ENCODE measurements at regions not wholly inside any gene's neighbourhood (a gene's known extent, or its start where the extent isn't known, plus 50 kb on each side); places are given as distances from the start of the nearest gene placed in this dataset.

- CTCF ChIA-PET: no interaction called here
- DNase-seq (ENCODE audit: extremely low spot score): no peak
- TF ChIP-seq FOXM1 (IDR thresholded peaks at IDR 0.05; ENCODE audit: borderline replicate concordance) (no peak), PKNOX1 (IDR thresholded peaks at IDR 0.05) (no peak), FOXK2 (IDR thresholded peaks at IDR 0.05) (no peak), HDGF (IDR thresholded peaks at IDR 0.05; ENCODE audit: borderline replicate concordance) (no peak), BHLHE40 (IDR thresholded peaks at IDR 0.05; ENCODE audit: borderline replicate concordance) (no peak), CTBP1 (IDR thresholded peaks at IDR 0.05; ENCODE audit: borderline replicate concordance) (no peak), ELF4 (IDR thresholded peaks at IDR 0.05) (no peak), FOXA1 (IDR thresholded peaks at IDR 0.05) (no peak), SP1 (IDR thresholded peaks at IDR 0.05) (no peak), ARNT (IDR thresholded peaks at IDR 0.05) (no peak), ZNF384 (IDR thresholded peaks at IDR 0.05) (no peak), TARDBP (IDR thresholded peaks at IDR 0.05) (no peak), LEF1 (IDR thresholded peaks at IDR 0.05; ENCODE audit: borderline replicate concordance) (no peak), L3MBTL2 (conservative IDR thresholded peaks at IDR 0.05) (no peak), NFRKB (IDR thresholded peaks at IDR 0.05) (no peak), SUZ12 (IDR thresholded peaks at IDR 0.05) (no peak)
- POLR2A ChIA-PET: no interaction called here
Measured at GRCh38 chr1:87263785-87264184, 64.9 kb upstream of the LMO4 start.

GRCh38 chr1:87264976-87265375, 63.7 kb upstream of the LMO4 start:
- no peak for TF ChIP-seq ZNF384 (IDR thresholded peaks at IDR 0.05)
- DNase-seq (ENCODE audit: extremely low spot score): no peak
- POLR2A ChIA-PET: no interaction called here
- CTCF ChIA-PET: no interaction called here

GRCh38 chr1:87265786-87266185, 62.9 kb upstream of the LMO4 start:
- TF ChIP-seq FOXK2 (IDR thresholded peaks at IDR 0.05) (no peak), ARNT (IDR thresholded peaks at IDR 0.05) (no peak), SP1 (IDR thresholded peaks at IDR 0.05) (no peak), TARDBP (IDR thresholded peaks at IDR 0.05) (no peak), PKNOX1 (IDR thresholded peaks at IDR 0.05) (no peak), CTBP1 (IDR thresholded peaks at IDR 0.05; ENCODE audit: borderline replicate concordance) (no peak), BHLHE40 (IDR thresholded peaks at IDR 0.05; ENCODE audit: borderline replicate concordance) (no peak), SUZ12 (IDR thresholded peaks at IDR 0.05) (no peak), FOXM1 (IDR thresholded peaks at IDR 0.05; ENCODE audit: borderline replicate concordance) (no peak), HDGF (IDR thresholded peaks at IDR 0.05; ENCODE audit: borderline replicate concordance) (no peak), LEF1 (IDR thresholded peaks at IDR 0.05; ENCODE audit: borderline replicate concordance) (no peak)
- ChIA-PET POLR2A (no interaction called here), CTCF (no interaction called here)
- DNase-seq (ENCODE audit: extremely low spot score): no peak

GRCh38 chr1:87268111-87268510, 60.6 kb upstream of the LMO4 start:
- TF ChIP-seq L3MBTL2 (conservative IDR thresholded peaks at IDR 0.05): no peak
- no peak for TF ChIP-seq ARNT (IDR thresholded peaks at IDR 0.05)
- no peak for TF ChIP-seq CTBP1 (IDR thresholded peaks at IDR 0.05; ENCODE audit: borderline replicate concordance)
- TF ChIP-seq BHLHE40 (IDR thresholded peaks at IDR 0.05; ENCODE audit: borderline replicate concordance): no peak
- ChIA-PET POLR2A (no interaction called here), CTCF (no interaction called here)
- DNase-seq (ENCODE audit: extremely low spot score): no peak

GRCh38 chr1:87269921-87270320, 58.8 kb upstream of the LMO4 start:
- DNase-seq (ENCODE audit: extremely low spot score): no peak
- ChIA-PET CTCF (no interaction called here), POLR2A (no interaction called here)
- TF ChIP-seq SP1 (IDR thresholded peaks at IDR 0.05) (no peak), SUZ12 (IDR thresholded peaks at IDR 0.05) (no peak), FOXM1 (IDR thresholded peaks at IDR 0.05; ENCODE audit: borderline replicate concordance) (no peak), NFRKB (IDR thresholded peaks at IDR 0.05) (no peak), CTBP1 (IDR thresholded peaks at IDR 0.05; ENCODE audit: borderline replicate concordance) (no peak), PKNOX1 (IDR thresholded peaks at IDR 0.05) (peak; percentile 62)

GRCh38 chr1:87273291-87273690, 55.4 kb upstream of the LMO4 start:
- TF ChIP-seq ARNT (IDR thresholded peaks at IDR 0.05) (no peak), CTBP1 (IDR thresholded peaks at IDR 0.05; ENCODE audit: borderline replicate concordance) (no peak), FOXK2 (IDR thresholded peaks at IDR 0.05) (no peak), ELF4 (IDR thresholded peaks at IDR 0.05) (no peak), NFRKB (IDR thresholded peaks at IDR 0.05) (no peak)
- CTCF ChIA-PET: interaction anchor here (0.7 kb wide), 1 partner anchor 982 kb away, joined by 3 read pairs; no protein-coding TSS in a partner anchor
- POLR2A ChIA-PET: no interaction called here
- no peak for DNase-seq (ENCODE audit: extremely low spot score)

GRCh38 chr1:87274851-87275250, 53.8 kb upstream of the LMO4 start:
- CTCF ChIA-PET: no interaction called here
- TF ChIP-seq PKNOX1 (IDR thresholded peaks at IDR 0.05) (no peak), ELF4 (IDR thresholded peaks at IDR 0.05) (no peak), FOXA1 (IDR thresholded peaks at IDR 0.05) (no peak), ZNF384 (IDR thresholded peaks at IDR 0.05) (no peak), LEF1 (IDR thresholded peaks at IDR 0.05; ENCODE audit: borderline replicate concordance) (no peak), ARNT (IDR thresholded peaks at IDR 0.05) (no peak), FOXM1 (IDR thresholded peaks at IDR 0.05; ENCODE audit: borderline replicate concordance) (no peak), SP1 (IDR thresholded peaks at IDR 0.05) (no peak), BHLHE40 (IDR thresholded peaks at IDR 0.05; ENCODE audit: borderline replicate concordance) (no peak), SUZ12 (IDR thresholded peaks at IDR 0.05) (no peak), L3MBTL2 (conservative IDR thresholded peaks at IDR 0.05) (no peak), CTBP1 (IDR thresholded peaks at IDR 0.05; ENCODE audit: borderline replicate concordance) (no peak), TARDBP (IDR thresholded peaks at IDR 0.05) (no peak), FOXK2 (IDR thresholded peaks at IDR 0.05) (no peak), NFRKB (IDR thresholded peaks at IDR 0.05) (no peak), HDGF (IDR thresholded peaks at IDR 0.05; ENCODE audit: borderline replicate concordance) (no peak)
- no peak for DNase-seq (ENCODE audit: extremely low spot score)
- POLR2A ChIA-PET: no interaction called here
